ENCODE measurements at regions not wholly inside any gene's neighbourhood (a gene's known extent, or its start where the extent isn't known, plus 50 kb on each side); places are given as distances from the start of the nearest gene placed in this dataset.

- Histone ChIP-seq H3K79me2 (replicated peaks; ENCODE audit: insufficient read depth, low read length) (no peaks in the 10 kb centered on the region), H3K9ac (ENCODE audit: low read length) (no peak overlapping the region), H3K9me3 (ENCODE audit: low read length) (peaks cover 5% of the 10 kb centered on the region), H3K4me3 (ENCODE audit: low read length) (no peak overlapping the region), H3K27ac (ENCODE audit: low read length) (no peak overlapping the region), H3K27me3 (ENCODE audit: insufficient read depth, low read depth, low read length) (no peaks in the 10 kb centered on the region), H2AFZ (ENCODE audit: low read depth, low read length) (no peak overlapping the region), H3K9me2 (ENCODE audit: insufficient read depth, low read length) (no peaks in the 10 kb centered on the region), H4K20me1 (ENCODE audit: insufficient read depth) (no peaks in the 10 kb centered on the region), H3K4me2 (ENCODE audit: low read length) (no peak overlapping the region), H3K36me3 (ENCODE audit: insufficient read depth, low read length) (no peaks in the 10 kb centered on the region), H3F3A (ENCODE audit: insufficient read depth, low read length, poor library complexity, severe bottlenecking) (no peaks in the 10 kb centered on the region)
- TF ChIP-seq MXI1 (conservative IDR thresholded peaks at IDR 0.05; ENCODE audit: poor library complexity, severe bottlenecking) (no peak), POLR2AphosphoS5 (IDR thresholded peaks at IDR 0.05) (no peak), EP300 (conservative IDR thresholded peaks at IDR 0.05; ENCODE audit: poor library complexity, severe bottlenecking) (no peak), TAF1 (IDR thresholded peaks at IDR 0.05; ENCODE audit: low read depth) (no peak), RAD21 (conservative IDR thresholded peaks at IDR 0.05) (no peak), EZH2 (IDR thresholded peaks at IDR 0.05; ENCODE audit: borderline replicate concordance, insufficient read depth, low read length, poor library complexity, severe bottlenecking) (no peak)
Measured at GRCh38 chr1:5720484-5720883, 271.7 kb downstream of the NPHP4 start.

GRCh38 chr1:5720045-5720444 lies 272.2 kb downstream of the NPHP4 start:
- Histone ChIP-seq H3K36me3 (ENCODE audit: insufficient read depth, low read length) (no peaks in the 10 kb centered on the region), H3K9ac (ENCODE audit: low read length) (no peak overlapping the region), H3K9me2 (ENCODE audit: insufficient read depth, low read length) (no peaks in the 10 kb centered on the region), H2AFZ (ENCODE audit: low read depth, low read length) (no peak overlapping the region), H3F3A (ENCODE audit: insufficient read depth, low read length, poor library complexity, severe bottlenecking) (no peaks in the 10 kb centered on the region), H3K9me3 (ENCODE audit: low read length) (peaks cover 9% of the 10 kb centered on the region), H3K27ac (ENCODE audit: low read length) (no peak overlapping the region), H4K20me1 (ENCODE audit: insufficient read depth) (no peaks in the 10 kb centered on the region), H3K79me2 (replicated peaks; ENCODE audit: insufficient read depth, low read length) (no peaks in the 10 kb centered on the region), H3K4me3 (ENCODE audit: low read length) (no peak overlapping the region), H3K4me2 (ENCODE audit: low read length) (no peak overlapping the region), H3K27me3 (ENCODE audit: insufficient read depth, low read depth, low read length) (no peaks in the 10 kb centered on the region)
- no peak for TF ChIP-seq SMC3 (conservative IDR thresholded peaks at IDR 0.05; ENCODE audit: poor library complexity)
- no peak for TF ChIP-seq MXI1 (conservative IDR thresholded peaks at IDR 0.05; ENCODE audit: poor library complexity, severe bottlenecking)
- TF ChIP-seq TAF1 (IDR thresholded peaks at IDR 0.05; ENCODE audit: low read depth) = no peak
- no peak for TF ChIP-seq RAD21 (conservative IDR thresholded peaks at IDR 0.05)
- no peak for TF ChIP-seq EP300 (conservative IDR thresholded peaks at IDR 0.05; ENCODE audit: poor library complexity, severe bottlenecking)
- TF ChIP-seq POLR2AphosphoS5 (IDR thresholded peaks at IDR 0.05) = no peak
- no peak for TF ChIP-seq CTCF (IDR thresholded peaks at IDR 0.05; ENCODE audit: poor library complexity, severe bottlenecking)
- TF ChIP-seq EZH2 (IDR thresholded peaks at IDR 0.05; ENCODE audit: borderline replicate concordance, insufficient read depth, low read length, poor library complexity, severe bottlenecking) = no peak
- TF ChIP-seq REST (IDR thresholded peaks at IDR 0.05; ENCODE audit: borderline replicate concordance) = no peak
